GM19035 (cell line): ENCODE measurements at regions not wholly inside any gene's neighbourhood (a gene's known extent, or its start where the extent isn't known, plus 50 kb on each side); places are given as distances from the start of the nearest gene placed in this dataset.
"Not testable (repeated sequence)": the region's sequence is repeated elsewhere in the genome, so short reads cannot be mapped to it uniquely, and the experiment has no call there.

Source experiments
- ATAC-seq: cut with Tn5 transposase; IDR thresholded peaks from one replicate; pipeline ENCODE4 v1.9.1; 2021; ENCODE audit not compliant: unreplicated experiment

- ATAC-seq, result no peak
These were observed 339.5 kb upstream of the NRP1 start for GRCh38 chr10:33673839-33674415.

DNA sequence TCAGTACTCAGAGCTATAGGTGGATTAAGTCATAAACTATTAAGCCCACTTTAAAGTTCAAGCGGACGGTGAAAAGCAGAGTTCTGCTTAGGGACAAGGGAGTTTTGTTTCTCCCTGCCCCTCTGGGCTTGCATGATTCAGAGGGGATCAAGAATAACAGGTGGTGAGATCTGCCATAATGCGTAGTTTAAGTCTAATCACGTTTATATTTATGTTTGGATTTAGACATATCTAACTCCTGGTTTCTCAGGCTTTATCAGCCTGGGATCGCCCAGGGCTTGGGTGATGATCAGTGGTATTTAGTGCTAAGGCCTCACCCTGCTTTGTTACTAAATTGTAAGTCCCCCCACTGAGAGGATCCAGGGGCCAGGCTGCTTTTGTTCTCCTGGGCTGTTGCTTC lies 335.4 kb upstream of the NRP1 start:
- no peak for ATAC-seq

DNA sequence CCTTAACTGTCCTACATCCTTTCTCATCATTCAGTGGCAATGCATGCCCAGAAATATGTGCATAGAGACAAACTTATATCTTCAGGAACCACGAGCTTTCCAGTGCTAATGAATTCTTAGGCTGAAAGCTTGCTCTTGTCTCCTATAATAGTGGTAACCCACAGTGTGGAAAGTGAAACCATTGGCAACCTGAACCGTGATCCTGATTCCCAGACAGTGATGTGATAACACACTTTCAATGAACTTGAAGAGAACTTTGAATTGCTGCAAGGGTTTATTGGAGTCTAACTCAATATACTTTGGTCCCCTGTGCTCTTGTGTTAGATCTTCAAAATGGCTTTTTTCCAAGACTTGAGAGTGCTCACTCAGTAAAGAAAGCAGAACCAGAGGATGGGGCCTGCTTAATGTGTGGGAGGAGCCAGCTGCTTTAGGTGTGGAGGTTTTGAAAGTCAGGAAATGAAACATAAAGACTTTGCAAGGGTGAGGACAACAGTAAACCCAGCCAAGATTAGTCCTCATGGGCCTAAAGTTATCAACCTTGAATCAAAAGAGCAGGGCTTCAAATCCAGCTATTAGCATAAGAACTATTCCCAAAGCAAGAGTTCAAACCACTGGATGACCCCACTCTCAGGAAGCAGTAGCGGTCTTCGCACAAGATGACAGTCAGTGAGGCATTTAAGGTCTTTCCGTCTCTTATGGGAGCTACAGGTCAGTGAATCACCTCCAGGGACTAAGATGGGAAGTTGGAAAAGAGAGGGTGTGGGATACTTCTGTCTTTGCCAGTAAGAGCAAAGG lies 332.4 kb upstream of the NRP1 start:
- no peak for ATAC-seq

DNA sequence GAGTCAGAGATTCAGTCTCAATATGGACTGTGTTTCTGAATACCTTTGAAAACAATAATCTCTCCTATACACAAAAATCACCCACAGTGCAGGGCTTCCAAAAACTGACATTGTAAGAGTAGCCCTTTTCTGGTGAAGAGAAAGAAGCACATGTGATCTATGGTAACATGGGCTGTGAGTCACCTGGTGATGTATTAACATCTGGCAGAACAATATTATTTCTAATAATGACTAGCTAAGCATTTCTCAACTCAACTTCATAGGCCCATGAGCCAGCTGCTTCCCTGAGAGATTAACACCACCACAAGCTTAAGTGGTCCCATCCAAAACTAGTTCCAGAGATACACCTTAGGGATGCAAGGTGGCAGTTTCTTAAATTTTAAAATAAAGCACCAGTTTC lies 331.0 kb upstream of the NRP1 start:
- no peak for ATAC-seq

GRCh38 chr10:33664070-33664469 lies 329.6 kb upstream of the NRP1 start:
- no peak for ATAC-seq

DNA sequence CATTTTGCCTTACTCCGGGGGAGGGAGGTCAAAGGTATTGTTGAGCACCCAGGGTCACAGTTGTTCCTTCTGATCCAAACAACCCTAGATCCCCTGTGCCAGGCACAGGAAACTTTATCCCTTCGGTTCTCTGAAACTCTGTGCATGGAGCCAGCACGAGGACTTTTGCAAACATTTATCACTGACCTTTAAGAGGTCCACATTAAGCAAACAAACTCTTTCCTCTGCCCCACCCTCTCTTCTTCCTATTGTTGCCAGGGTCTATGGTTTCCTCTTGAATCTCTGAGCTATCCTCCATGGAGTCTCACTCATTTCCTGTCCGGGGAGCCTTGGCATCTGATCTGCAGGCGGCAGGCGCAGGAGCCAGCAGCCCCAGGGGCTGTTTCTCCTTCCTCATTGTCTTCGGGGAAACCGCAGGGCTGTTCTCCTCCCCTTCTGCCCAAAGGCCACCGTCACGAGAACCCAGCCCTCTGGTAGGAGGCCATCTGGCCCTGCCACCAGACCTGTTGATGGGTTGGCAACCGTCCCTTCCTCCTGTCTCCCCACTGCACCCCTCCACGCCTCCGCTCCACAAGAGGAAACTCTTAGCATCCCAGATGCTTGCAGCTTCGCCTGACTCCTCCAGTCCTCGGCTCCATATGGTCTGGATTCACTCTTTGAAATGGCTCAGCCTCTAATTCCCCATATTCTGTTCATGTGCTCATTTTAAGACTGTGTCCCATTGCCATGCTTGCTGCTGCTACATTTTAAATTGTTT lies 327.3 kb upstream of the NRP1 start:
- ATAC-seq, result no peak

DNA sequence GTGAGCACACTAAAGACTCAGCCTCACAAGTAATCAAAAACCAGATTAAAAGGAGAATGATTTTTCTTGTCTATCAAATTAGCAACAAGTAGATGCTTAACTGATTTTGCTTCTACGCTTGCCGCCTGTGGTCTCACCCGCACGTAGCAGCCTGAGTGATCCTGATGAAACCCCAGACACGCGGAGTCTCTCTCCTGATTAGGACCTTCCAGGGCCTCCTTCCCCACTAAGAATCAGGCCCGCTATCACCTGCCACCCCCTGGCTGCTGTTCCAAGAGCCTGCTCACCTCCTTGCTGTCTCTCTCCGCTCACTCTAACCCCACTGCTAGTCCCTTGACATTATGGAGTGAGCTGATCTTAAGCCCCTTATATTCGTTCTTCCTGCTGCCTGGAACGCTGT lies 325.9 kb upstream of the NRP1 start:
- ATAC-seq, result no peak

DNA sequence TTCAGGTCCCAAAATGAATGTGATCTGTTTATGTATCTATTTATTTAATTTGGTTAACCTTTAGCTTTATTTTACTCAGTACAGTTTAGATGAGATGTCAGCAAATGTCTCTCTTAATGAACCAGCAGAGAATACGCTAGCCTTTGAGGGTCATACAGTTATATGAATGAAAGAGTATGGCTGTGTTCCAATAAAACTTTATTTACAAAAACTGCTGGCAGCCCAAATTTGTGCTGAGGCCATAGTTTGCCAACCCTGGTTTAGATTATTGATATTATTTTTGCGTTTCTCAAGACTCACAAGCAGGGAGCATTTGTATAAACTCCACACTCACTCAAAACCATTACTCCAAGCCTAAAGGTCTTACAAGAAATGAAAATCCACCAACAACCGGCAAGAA lies 323.4 kb upstream of the NRP1 start:
- ATAC-seq, result no peak

GRCh38 chr10:33657154-33657908 lies 322.9 kb upstream of the NRP1 start:
- no peak for ATAC-seq

DNA sequence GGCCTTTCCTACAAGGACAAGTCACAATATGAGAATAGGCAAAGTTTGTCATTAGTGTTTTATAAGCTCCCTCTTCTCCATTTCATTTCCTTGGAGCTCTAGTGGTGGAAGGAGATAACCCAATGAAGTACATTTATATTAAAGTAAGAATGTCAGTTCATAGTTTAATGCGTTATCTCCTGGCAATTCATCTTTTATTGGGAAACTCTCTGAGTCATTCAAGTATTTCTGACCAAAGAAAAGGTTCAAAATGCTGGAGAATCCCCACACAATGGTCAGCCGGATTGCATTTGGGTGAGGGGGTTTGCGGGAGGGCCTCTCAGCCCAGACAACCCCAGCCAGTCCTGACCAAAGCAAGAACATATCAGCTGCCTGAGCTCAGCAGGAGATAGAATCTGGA lies 321.5 kb upstream of the NRP1 start:
- ATAC-seq, result no peak

- no peak for ATAC-seq
These were observed 320.8 kb upstream of the NRP1 start for GRCh38 chr10:33655165-33655815.

DNA sequence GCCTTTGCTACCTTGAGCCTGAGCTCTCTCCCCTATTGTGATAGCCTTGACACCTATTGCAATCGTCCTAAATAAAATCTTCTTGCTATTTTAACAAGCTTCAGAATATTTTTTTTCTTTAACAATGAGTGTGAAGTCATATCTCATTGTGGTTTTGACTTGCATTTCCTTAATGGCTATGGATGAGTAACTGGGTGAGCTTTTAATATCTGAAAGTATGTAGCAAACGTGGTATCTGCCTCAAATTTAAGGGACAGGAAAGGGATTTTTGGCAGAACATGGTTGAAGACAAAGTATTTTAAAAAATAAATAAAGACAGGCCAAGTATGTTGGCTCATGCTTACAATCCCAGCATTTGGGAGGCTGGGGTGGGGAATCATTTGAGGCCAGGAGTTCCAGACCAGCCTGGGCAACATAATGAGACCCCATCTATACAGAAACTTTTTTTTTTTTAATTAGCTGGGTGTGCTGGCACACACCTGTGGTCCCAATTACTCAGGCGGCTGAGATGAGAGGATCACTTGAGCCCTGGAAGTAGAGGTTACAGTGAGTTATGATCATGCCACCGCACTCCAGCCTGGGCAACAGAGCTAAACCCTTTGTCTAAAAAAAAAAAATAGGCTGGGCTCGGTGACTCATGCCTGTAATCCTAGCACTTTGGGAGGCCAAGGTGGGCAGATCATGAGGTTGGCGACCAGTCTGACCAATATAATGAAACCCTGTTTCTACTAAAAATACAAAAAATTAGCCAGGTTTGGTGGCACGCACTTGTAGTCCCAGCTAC lies 319.3 kb upstream of the NRP1 start:
- ATAC-seq, result no peak

- ATAC-seq, result no peak
These were observed 318.4 kb upstream of the NRP1 start for GRCh38 chr10:33652870-33653269.

- not testable (repeated sequence) for ATAC-seq
These were observed 315.7 kb upstream of the NRP1 start for GRCh38 chr10:33650131-33650530.

DNA sequence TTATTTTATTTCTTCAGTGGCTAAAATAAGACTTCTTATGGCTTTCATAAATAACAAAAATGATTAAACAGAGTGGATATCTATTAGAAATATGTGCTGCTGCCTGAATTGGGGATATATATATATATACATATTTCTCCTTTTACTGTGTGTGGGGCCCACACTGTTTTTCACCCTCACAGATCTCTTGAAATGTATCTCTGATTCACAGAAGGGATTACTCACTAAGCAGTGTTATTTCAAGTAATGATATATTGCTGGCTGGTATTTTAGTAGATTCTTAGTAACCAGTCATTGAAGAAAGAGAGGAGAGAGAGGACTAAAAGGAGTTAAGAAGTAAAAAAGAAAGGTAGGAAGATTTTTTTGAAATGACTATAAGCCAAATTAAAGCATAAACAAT lies 308.6 kb upstream of the NRP1 start:
- ATAC-seq, result no peak

GRCh38 chr10:33638891-33639290 lies 304.4 kb upstream of the NRP1 start:
- no peak for ATAC-seq

GRCh38 chr10:33638374-33638773 lies 303.9 kb upstream of the NRP1 start:
- ATAC-seq, result no peak

GRCh38 chr10:33635967-33636515 lies 301.6 kb upstream of the NRP1 start:
- ATAC-seq, result no peak

- no peak for ATAC-seq
These were observed 298.0 kb upstream of the NRP1 start for GRCh38 chr10:33632432-33632831.

- no peak for ATAC-seq
These were observed 297.5 kb upstream of the NRP1 start for GRCh38 chr10:33631991-33632390.
